ENCODE measurements at regions not wholly inside any gene's neighbourhood (a gene's known extent, or its start where the extent isn't known, plus 50 kb on each side); places are given as distances from the start of the nearest gene placed in this dataset.

GRCh38 chr1:82059959-82060358 lies 259.2 kb downstream of the ADGRL2 start:
- no peak for TF ChIP-seq EP300 (IDR thresholded peaks at IDR 0.05)
- TF ChIP-seq CTCF (IDR thresholded peaks at IDR 0.05): no peak
- TF ChIP-seq POLR2AphosphoS5 (IDR thresholded peaks at IDR 0.05): no peak
- TF ChIP-seq POLR2A (IDR thresholded peaks at IDR 0.05): no peak

All from suprapubic skin (tissue), 4 donors.